K562 (cell line): ENCODE measurements at regions not wholly inside any gene's neighbourhood (a gene's known extent, or its start where the extent isn't known, plus 50 kb on each side); places are given as distances from the start of the nearest gene placed in this dataset.

Source experiments
- ATAC-seq: fragments of 200-7000 bp; cut with Tn5 transposase; 3 replicates; pipeline ENCODE4 v1.9.1; 2020; ENCODE audit warnings: moderate library complexity
- BruUV-seq: library from RNA; stranded (reverse); fragments of 400-500 nt; replicated peaks from 2 replicates; lab custom pipeline; 2021; lab: Mats Ljungman, UMichigan
- CTCF ChIA-PET: fragments of 300-600 bp; formaldehyde crosslinking; extraction: SDS; loops from one replicate; lab custom pipeline; 2021; ENCODE audit warnings: low intra/inter-chr PET ratio; lab: Yijun Ruan, JAX
- POLR2A ChIA-PET: fragments of 300-600, 350-650 bp; sonication (Branson Sonifier 250); formaldehyde crosslinking; extraction: SDS; loops from one replicate; lab custom pipeline; 2021; ENCODE audit warnings: antibody characterized with exemption, inconsistent platforms; lab: Yijun Ruan, JAX
- DNase-seq, 4 experiments: peaks; one replicate each; pipeline versions ENCODE4 v3.0.0 to v3.0.0-alpha.2; 2011 to 2018; ENCODE audit warnings: low spot score in 3 of 4, mixed read lengths in 3 of 4; ENCODE audit errors: extremely low read depth in 1 of 4
- FAIRE-seq: peaks from 2 replicates; lab custom pipeline; 2011; peaks lifted over from hg19 to GRCh38; lab: Jason Lieb, UNC
- H2AFZ ChIP-seq: 2 replicates; pipeline ENCODE4 v1.6.0; 2011; ENCODE audit warnings: low read depth, low read length, control low read depth, inconsistent platforms
- H3K27ac ChIP-seq: fragments of 200-600 bp; 3 replicates; pipeline ENCODE4 v1.8.0; 2011; ENCODE audit warnings: low read depth, mild to moderate bottlenecking, control low read depth, inconsistent platforms, low read length, moderate library complexity, mixed read lengths; ENCODE audit errors: extremely low read depth
- H3K27me3 ChIP-seq, 2 experiments: fragments of 300-600 bp in 1 of 2; 2 replicates in 1 of 2; 3 replicates in 1 of 2; pipeline versions ENCODE4 v1.6.0 to v1.8.0; 2011; ENCODE audit warnings: inconsistent platforms in 2 of 2, low read length in 2 of 2, mild to moderate bottlenecking in 1 of 2, mixed read lengths in 1 of 2, moderate library complexity in 1 of 2; ENCODE audit not compliant: control insufficient read depth in 2 of 2, insufficient read depth in 2 of 2
- H3K36me3 ChIP-seq: fragments of 300-600 bp; 3 replicates; pipeline ENCODE4 v1.8.0; 2011; ENCODE audit warnings: mild to moderate bottlenecking, low read length, inconsistent platforms; ENCODE audit not compliant: control insufficient read depth, insufficient read depth
- H3K4me1 ChIP-seq, 2 experiments: fragments of 200-600 bp in 1 of 2; replicated peaks in 1 of 2; 2 replicates in 1 of 2; 3 replicates in 1 of 2; pipeline versions ENCODE4 v1.5.1 to v1.8.0; 2011; ENCODE audit warnings: inconsistent platforms in 2 of 2, low read length in 2 of 2, mild to moderate bottlenecking in 1 of 2, mixed read lengths in 1 of 2, moderate library complexity in 1 of 2; ENCODE audit not compliant: control insufficient read depth in 2 of 2, insufficient read depth in 2 of 2
- H3K4me2 ChIP-seq: 2 replicates; pipeline ENCODE4 v1.6.1; 2011; ENCODE audit warnings: low read length, control low read depth, inconsistent platforms, mixed read lengths; ENCODE audit not compliant: insufficient read depth
- H3K4me3 ChIP-seq: fragments of 200-600 bp; sonication (generic), shearing (Covaris generic); 2 replicates; pipeline ENCODE4 v1.5.1; 2016; ENCODE audit warnings: control low read depth, inconsistent platforms
- H3K79me2 ChIP-seq: fragments of 200-600 bp; 3 replicates; pipeline ENCODE4 v1.8.0; 2011; ENCODE audit warnings: low read length, inconsistent platforms; ENCODE audit not compliant: control insufficient read depth, insufficient read depth
- H3K9ac ChIP-seq, 2 experiments: 2 replicates each; pipeline versions ENCODE4 v1.6.0 to v1.6.1; 2011; ENCODE audit warnings: low read depth in 2 of 2, low read length in 2 of 2, control low read depth in 1 of 2, inconsistent platforms in 1 of 2, mild to moderate bottlenecking in 1 of 2, mixed read lengths in 1 of 2; ENCODE audit not compliant: insufficient read depth in 1 of 2
- H3K9me1 ChIP-seq: one replicate; pipeline ENCODE4 v1.6.0; 2011; ENCODE audit warnings: inconsistent platforms, mild to moderate bottlenecking, low read length, moderate library complexity; ENCODE audit not compliant: control insufficient read depth, insufficient read depth
- H3K9me3 ChIP-seq: replicated peaks from 2 replicates; pipeline ENCODE4 v1.5.1; 2011; ENCODE audit warnings: low read depth, low read length, inconsistent platforms; ENCODE audit not compliant: control insufficient read depth, insufficient read depth
- H4K20me1 ChIP-seq: replicated peaks from 2 replicates; pipeline ENCODE4 v1.6.1; 2011; ENCODE audit warnings: low read length, inconsistent platforms, mixed read lengths; ENCODE audit not compliant: control insufficient read depth, insufficient read depth
- BACH1 ChIP-seq: fragments of 200-800 bp; sonication (Bioruptor generic); IDR thresholded peaks from 2 replicates; pipeline ENCODE4 v1.6.1; 2016; ENCODE audit warnings: missing genetic modification characterization, missing compliant biosample characterization
- CBFA2T3 ChIP-seq: fragments of 450-650 bp; IDR thresholded peaks from 2 replicates; pipeline ENCODE4 v1.6.1; 2017
- CBX2 ChIP-seq: fragments of 200-600 bp; sonication (generic); IDR thresholded peaks from one replicate; pipeline ENCODE4 v1.6.1; 2012; ENCODE audit warnings: mild to moderate bottlenecking, low read length, inconsistent platforms; ENCODE audit not compliant: insufficient read depth, poor library complexity, severe bottlenecking
- FOXK1 ChIP-seq: sonication (generic); formaldehyde crosslinking; IDR thresholded peaks from 2 replicates; pipeline ENCODE4 v1.8.0; 2022; ENCODE audit warnings: missing genetic modification reagents, mild to moderate bottlenecking, borderline replicate concordance
- FUS ChIP-seq: fragments of 200-400 bp; formaldehyde crosslinking; optimal IDR thresholded peaks from 2 replicates; pipeline ENCODE3; 2017; ENCODE audit warnings: low read depth, low read length
- MAFF ChIP-seq: IDR thresholded peaks from 2 replicates; pipeline ENCODE4 v1.6.1; 2012; ENCODE audit warnings: low read length, improper control_type of control experiment
- POU5F1 ChIP-seq: fragments of 150-350 bp; IDR thresholded peaks from 2 replicates; pipeline ENCODE4 v1.6.1; 2014; ENCODE audit warnings: borderline replicate concordance, low read length, low read depth, mild to moderate bottlenecking; ENCODE audit not compliant: partially characterized antibody
- RBBP5 ChIP-seq: fragments of 200-600 bp; sonication (generic); IDR thresholded peaks from 2 replicates; pipeline ENCODE4 v1.6.1; 2012; ENCODE audit warnings: borderline replicate concordance, mild to moderate bottlenecking, low read length, control low read depth, inconsistent platforms; ENCODE audit not compliant: insufficient read depth, poor library complexity, severe bottlenecking
- TAF1 ChIP-seq: IDR thresholded peaks from 2 replicates; pipeline ENCODE4 v1.6.1; 2011; ENCODE audit warnings: mild to moderate bottlenecking, low read length, moderate library complexity; ENCODE audit not compliant: insufficient read depth, control insufficient read depth, severe bottlenecking; ENCODE audit errors: extremely low read depth
- TEAD4 ChIP-seq, 2 experiments: sonication (generic) in 1 of 2; formaldehyde crosslinking in 1 of 2; IDR thresholded peaks; 2 replicates each; pipeline versions ENCODE4 v1.6.1 to v1.8.0; 2012 to 2022; ENCODE audit warnings: borderline replicate concordance in 1 of 2, inconsistent platforms in 1 of 2, low read length in 1 of 2, mild to moderate bottlenecking in 1 of 2, missing genetic modification reagents in 1 of 2
- TFE3 ChIP-seq: fragments of 450-650 bp; formaldehyde crosslinking; IDR thresholded peaks from 2 replicates; pipeline ENCODE4 v1.4.0; 2020; ENCODE audit warnings: mild to moderate bottlenecking, mixed read lengths
- ZNF347 ChIP-seq: fragments of 450-650 bp; formaldehyde crosslinking; IDR thresholded peaks from 2 replicates; pipeline ENCODE4 v1.4.0; 2020; ENCODE audit warnings: low read depth, mild to moderate bottlenecking, moderate library complexity
- ZNF644 ChIP-seq: fragments of 200-800 bp; sonication (Bioruptor generic); IDR thresholded peaks from 2 replicates; pipeline ENCODE4 v1.6.1; 2016; ENCODE audit warnings: low read depth, missing genetic modification characterization, missing compliant biosample characterization
- WGBS: fragments of 100-300 bp; shearing (Covaris generic); methylation state at CpG from one replicate; pipeline ENCODE4 v1.1.6; 2016; ENCODE audit warnings: low coverage, mixed read lengths; ENCODE audit not compliant: insufficient coverage; ENCODE audit errors: missing lambda C conversion rate; 5-methylcytosine and 5-hydroxymethylcytosine counted together
- in situ Hi-C: fragments of 300-500 bp; cut with MboI; formaldehyde crosslinking; loops from 4 replicates; pipeline ENCODE4 v1.15.0; 2018; ENCODE audit warnings: inconsistent platforms, mixed read lengths
- intact Hi-C: fragments of 100-400 bp; cut with micrococcal nuclease; formaldehyde crosslinking; loops from 2 replicates; pipeline ENCODE4 v1.14.2; 2022
- TF ChIP-seq, protein P1 (sequence below): fragments of 250-450 bp; sonication (Bioruptor Pico); IDR thresholded peaks from 2 replicates; pipeline ENCODE4 v1.6.1; 2021; ENCODE audit warnings: mild to moderate bottlenecking
- TF ChIP-seq, protein P2 (sequence below): sonication (generic); formaldehyde crosslinking; IDR thresholded peaks from 2 replicates; pipeline ENCODE4 v1.8.0; 2022; ENCODE audit warnings: mild to moderate bottlenecking, missing genetic modification reagents

DNA sequence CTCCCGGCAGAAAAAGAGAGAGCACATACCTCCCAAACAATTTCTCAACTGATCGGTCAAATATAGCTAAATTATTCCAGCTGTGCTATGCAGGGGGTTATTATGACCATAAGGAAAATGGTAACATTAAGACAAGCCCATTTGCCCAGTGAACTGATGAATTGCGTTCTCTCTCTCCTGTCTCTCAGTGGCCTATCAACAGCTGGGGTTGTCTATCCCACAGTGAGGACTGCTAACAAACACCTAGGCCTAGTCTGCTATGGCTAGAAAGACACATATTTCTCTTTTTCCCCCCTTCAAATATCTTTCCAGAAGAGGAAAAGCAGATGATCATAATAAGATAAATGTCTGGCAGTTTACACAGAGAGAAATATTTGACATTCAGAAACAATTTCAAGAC, 263.8 kb upstream of the ELAC2 start (continued):
- TF ChIP-seq, protein P1, sequence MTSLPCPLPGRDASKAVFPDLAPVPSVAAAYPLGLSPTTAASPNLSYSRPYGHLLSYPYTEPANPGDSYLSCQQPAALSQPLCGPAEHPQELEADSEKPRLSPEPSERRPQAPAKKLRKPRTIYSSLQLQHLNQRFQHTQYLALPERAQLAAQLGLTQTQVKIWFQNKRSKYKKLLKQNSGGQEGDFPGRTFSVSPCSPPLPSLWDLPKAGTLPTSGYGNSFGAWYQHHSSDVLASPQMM (CRISPR knock-in tag), result no peak
- TF ChIP-seq FUS (no peak), TFE3 (CRISPR knock-in tag) (no peak)

DNA sequence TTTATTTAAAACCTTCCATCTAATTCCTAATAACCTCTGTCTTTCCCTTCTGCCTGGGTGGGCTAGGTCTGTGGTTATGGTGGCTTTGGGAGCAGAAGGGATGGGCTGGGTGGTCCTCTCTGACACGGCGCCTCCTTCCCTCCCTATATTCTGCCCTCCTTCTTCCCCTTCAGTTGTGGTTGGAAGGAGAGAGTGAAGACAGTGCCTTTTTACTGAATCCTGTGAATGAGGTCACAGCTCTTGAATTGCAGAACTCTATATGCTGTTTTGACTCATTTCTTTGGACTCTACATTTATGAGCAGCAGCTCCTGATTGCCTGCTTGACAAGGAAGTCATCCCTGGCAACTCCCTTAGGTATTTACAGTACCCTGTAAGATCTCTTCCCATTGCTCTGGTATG, 256.0 kb upstream of the ELAC2 start:
- H3K9me1 ChIP-seq, result no peaks in the 10 kb centered on the region
- CTCF ChIA-PET, result no interaction called here
- intact Hi-C loops (no loop called here), in situ Hi-C loops (no loop called here)
- POLR2A ChIA-PET, result no interaction called here
- no TSS peak for BruUV-seq
- no CpG with 5 or more reads among the region's 2 CpGs for WGBS
- H3K27ac ChIP-seq, result no peak overlapping the region
- DNase-seq, result no peak
- no peak overlapping the region for H3K9ac ChIP-seq
- no peak overlapping the region for H2AFZ ChIP-seq
- FAIRE-seq, result no peak
- H3K36me3 ChIP-seq, result no peaks in the 10 kb centered on the region
- TF ChIP-seq, protein P2, sequence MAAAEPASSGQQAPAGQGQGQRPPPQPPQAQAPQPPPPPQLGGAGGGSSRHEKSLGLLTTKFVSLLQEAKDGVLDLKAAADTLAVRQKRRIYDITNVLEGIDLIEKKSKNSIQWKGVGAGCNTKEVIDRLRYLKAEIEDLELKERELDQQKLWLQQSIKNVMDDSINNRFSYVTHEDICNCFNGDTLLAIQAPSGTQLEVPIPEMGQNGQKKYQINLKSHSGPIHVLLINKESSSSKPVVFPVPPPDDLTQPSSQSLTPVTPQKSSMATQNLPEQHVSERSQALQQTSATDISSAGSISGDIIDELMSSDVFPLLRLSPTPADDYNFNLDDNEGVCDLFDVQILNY (CRISPR knock-in tag), result no peak
- TF ChIP-seq RBBP5, result no peak
- no peak for TF ChIP-seq TAF1
- TF ChIP-seq CBX2, result no peak
- TF ChIP-seq TEAD4 (IDR thresholded peaks at IDR 0.05; ENCODE audit: low read length), result no peak
- TF ChIP-seq TEAD4 (CRISPR knock-in tag; IDR thresholded peaks at IDR 0.05; ENCODE audit: borderline replicate concordance), result no peak
- no peak for TF ChIP-seq FOXK1 (CRISPR knock-in tag)
- TF ChIP-seq CBFA2T3, result no peak
- no peak for TF ChIP-seq MAFF
- no peak for TF ChIP-seq ZNF347
- TF ChIP-seq BACH1 (tag), result no peak
- TF ChIP-seq POU5F1, result no peak
- no peak for TF ChIP-seq ZNF644 (tag)
- no peak overlapping the region for H3K4me3 ChIP-seq
- no peak for ATAC-seq
- H4K20me1 ChIP-seq, result no peaks in the 10 kb centered on the region
- peaks cover 0 to 4% of the 10 kb centered on the region in 2 experiments; a peak in 2 of 5 replicates for H3K27me3 ChIP-seq
- no peaks in the 10 kb centered on the region for H3K4me1 ChIP-seq
- H3K79me2 ChIP-seq, result no peaks in the 10 kb centered on the region
- H3K9me3 ChIP-seq, result no peaks in the 10 kb centered on the region
- no peak overlapping the region for H3K4me2 ChIP-seq
